Ovary (tissue), 7 donors: ENCODE measurements at regions not wholly inside any gene's neighbourhood (a gene's known extent, or its start where the extent isn't known, plus 50 kb on each side); places are given as distances from the start of the nearest gene placed in this dataset.

Experiments used
- DNase-seq, 5 donors: peaks; one replicate each; pipeline ENCODE4 v3.0.0-alpha.2; 2019 to 2020
- H3K27ac ChIP-seq, 2 donors: fragments of 200-600 bp; one replicate each; pipeline versions ENCODE4 v1.5.1 to v1.8.0; 2019 to 2022
- H3K27me3 ChIP-seq: fragments of 200-600 bp; one replicate; pipeline ENCODE4 v1.8.0; 2022
- H3K36me3 ChIP-seq: fragments of 200-600 bp; sonication (generic); one replicate; pipeline ENCODE4 v1.5.1; 2019
- H3K4me1 ChIP-seq: one replicate; pipeline ENCODE4 v1.8.1; 2013; ENCODE audit warnings: mild to moderate bottlenecking, moderate library complexity; ENCODE audit not compliant: insufficient read depth
- H3K4me3 ChIP-seq: fragments of 200-600 bp; sonication (generic); one replicate; pipeline ENCODE4 v1.5.1; 2017
- H3K9me3 ChIP-seq, 2 donors: fragments of 200-600 bp in 1 of 2; sonication (generic) in 1 of 2; one replicate each; pipeline versions ENCODE4 v1.5.1 to v1.8.1; 2013 to 2019; ENCODE audit warnings: mild to moderate bottlenecking in 1 of 2, moderate library complexity in 1 of 2
- CTCF ChIP-seq, 3 donors: fragments of 450-650 bp in 2 of 3; fragments of 200-600 bp in 1 of 3; IDR thresholded peaks; one replicate each; pipeline versions ENCODE4 v1.5.1 to v1.8.0; 2016 to 2022; ENCODE audit warnings: antibody characterized with exemption in 3 of 3, mild to moderate bottlenecking in 1 of 3
- EP300 ChIP-seq: sonication (generic); formaldehyde crosslinking; IDR thresholded peaks from one replicate; pipeline ENCODE4 v1.6.1; 2017; ENCODE audit warnings: antibody characterized with exemption
- POLR2A ChIP-seq: fragments of 450-650 bp; IDR thresholded peaks from one replicate; pipeline ENCODE4 v1.6.1; 2017; ENCODE audit warnings: antibody characterized with exemption, mild to moderate bottlenecking, moderate library complexity
- WGBS, 3 donors: extraction: QIAGEN DNeasy Blood & Tissue Kit in 1 of 3; methylation state at CpG; one replicate each; pipeline versions ENCODE4 v1.1.5 to v1.1.7; 2013 to 2017; 5-methylcytosine and 5-hydroxymethylcytosine counted together
- intact Hi-C, 4 donors: fragments of 100-400 bp; cut with DNase I; formaldehyde crosslinking; loops; one replicate each; pipeline versions ENCODE4 v1.11.0 to v1.15.1; 2022 to 2023
- donor health status: DM: no; HTN: no; CAD: no; lungs with moderate emphysema.
- donor health status: DM: no; HTN: no; CAD: no.
- donor health status: Bipolar disorder and iron deficiency.
- donor health status: DM: no; HTN: no; CAD: no.
- donor health status: DM: yes; HTN: yes; CAD: no.

GRCh38 chr10:84676536-84676935 is 348.1 kb downstream of the CCSER2 start:
- H3K9me3 ChIP-seq, result no peaks in the 10 kb centered on the region
- intact Hi-C loops, result no loop called here
- H3K36me3 ChIP-seq, result no peaks in the 10 kb centered on the region
- WGBS, 3 donors, result 71 to 87% (median 79%) methylated on average over 3 of the region's 3 CpGs
- H3K4me1 ChIP-seq, result no peaks in the 10 kb centered on the region
- no peak for DNase-seq
- TF ChIP-seq CTCF (IDR thresholded peaks at IDR 0.05), result no peak
- TF ChIP-seq POLR2A, result no peak
- no peak for TF ChIP-seq EP300
- no peak overlapping the region for H3K4me3 ChIP-seq
- H3K27ac ChIP-seq, result no peak overlapping the region
- H3K27me3 ChIP-seq, result no peaks in the 10 kb centered on the region

- H3K27me3 ChIP-seq, result no peaks in the 10 kb centered on the region
- no peak for DNase-seq
- 72 to 75% (median 74%) methylated on average over 3 of the region's 3 CpGs for WGBS, 3 donors
- H3K9me3 ChIP-seq, result no peaks in the 10 kb centered on the region
- no peaks in the 10 kb centered on the region for H3K36me3 ChIP-seq
- H3K4me1 ChIP-seq, result no peaks in the 10 kb centered on the region
- intact Hi-C loops, result no loop called here
- H3K4me3 ChIP-seq, result no peak overlapping the region
- no peak for TF ChIP-seq CTCF (IDR thresholded peaks at IDR 0.05)
- no peak for TF ChIP-seq EP300
- no peak for TF ChIP-seq POLR2A
- H3K27ac ChIP-seq, result no peak overlapping the region
These were observed 353.4 kb downstream of the CCSER2 start for GRCh38 chr10:84681781-84682180.

- WGBS, 3 donors, result 75 to 90% (median 88%) methylated on average over 2 of the region's 2 CpGs
- H3K27me3 ChIP-seq, result no peaks in the 10 kb centered on the region
These were observed 355.2 kb downstream of the CCSER2 start for GRCh38 chr10:84683550-84683949.

GRCh38 chr10:84683980-84684740 is 355.8 kb downstream of the CCSER2 start:
- H3K27me3 ChIP-seq, result no peaks in the 10 kb centered on the region
- TF ChIP-seq POLR2A (no peak), CTCF (IDR thresholded peaks at IDR 0.05) (no peak), EP300 (no peak)
- intact Hi-C loops, result no loop called here
- H3K36me3 ChIP-seq, result no peaks in the 10 kb centered on the region
- WGBS, 3 donors, result 79 to 86% (median 85%) methylated on average over 6 of the region's 6 CpGs
- no peak overlapping the region for H3K27ac ChIP-seq
- H3K4me3 ChIP-seq, result no peak overlapping the region
- DNase-seq, result no peak
- no peaks in the 10 kb centered on the region for H3K9me3 ChIP-seq
- no peaks in the 10 kb centered on the region for H3K4me1 ChIP-seq

More at GRCh38 chr10:84683550-84683949, 355.2 kb downstream of the CCSER2 start:
- Histone ChIP-seq H3K27ac (no peak overlapping the region), H3K9me3 (no peaks in the 10 kb centered on the region), H3K36me3 (no peaks in the 10 kb centered on the region), H3K4me1 (no peaks in the 10 kb centered on the region), H3K4me3 (no peak overlapping the region)
- no peak for DNase-seq
- intact Hi-C loops, result no loop called here
- TF ChIP-seq POLR2A (no peak), CTCF (IDR thresholded peaks at IDR 0.05) (no peak), EP300 (no peak)
